GM13977 (cell line): ENCODE measurements at regions not wholly inside any gene's neighbourhood (a gene's known extent, or its start where the extent isn't known, plus 50 kb on each side); places are given as distances from the start of the nearest gene placed in this dataset.

Source experiments
- DNase-seq: peaks from one replicate; pipeline ENCODE4 v3.0.0; 2012; ENCODE audit warnings: low spot score
- in situ Hi-C: fragments of 300-500 bp; cut with MboI; formaldehyde crosslinking; loops from one replicate; pipeline ENCODE4 v1.12.0; 2022; ENCODE audit warnings: low sequenced_read_pairs, low pct_unique_long_range_greater_than_20kb, mixed read lengths, inconsistent platforms; ENCODE audit not compliant: unreplicated experiment
- TF ChIP-seq, protein P1 (sequence below): IDR thresholded peaks from 2 replicates; pipeline ENCODE4 v1.5.1; 2012; ENCODE audit warnings: mild to moderate bottlenecking, control low read depth; ENCODE audit not compliant: insufficient read depth; ENCODE audit errors: extremely low read depth, missing control alignments

DNA sequence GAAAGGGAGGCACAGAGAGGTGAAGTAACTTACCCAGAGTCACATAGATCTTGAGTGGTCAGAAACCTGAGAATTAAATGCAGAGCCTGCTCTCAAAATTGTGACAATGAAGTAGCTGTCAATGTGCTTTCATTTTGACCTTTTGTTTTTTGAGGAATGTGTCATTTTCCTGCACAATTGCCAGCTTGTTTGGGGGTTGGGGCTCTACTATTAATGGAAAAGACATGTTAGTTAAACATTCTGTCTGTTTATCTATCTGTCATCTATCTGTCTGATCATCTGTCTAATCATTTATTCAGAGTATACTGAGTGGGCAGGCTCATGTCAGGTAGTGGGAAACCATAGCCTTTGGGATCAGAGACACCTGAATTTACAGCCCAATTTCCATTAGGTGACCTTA is 428.4 kb downstream of the TSN start:
- in situ Hi-C loops, result no loop called here

DNA sequence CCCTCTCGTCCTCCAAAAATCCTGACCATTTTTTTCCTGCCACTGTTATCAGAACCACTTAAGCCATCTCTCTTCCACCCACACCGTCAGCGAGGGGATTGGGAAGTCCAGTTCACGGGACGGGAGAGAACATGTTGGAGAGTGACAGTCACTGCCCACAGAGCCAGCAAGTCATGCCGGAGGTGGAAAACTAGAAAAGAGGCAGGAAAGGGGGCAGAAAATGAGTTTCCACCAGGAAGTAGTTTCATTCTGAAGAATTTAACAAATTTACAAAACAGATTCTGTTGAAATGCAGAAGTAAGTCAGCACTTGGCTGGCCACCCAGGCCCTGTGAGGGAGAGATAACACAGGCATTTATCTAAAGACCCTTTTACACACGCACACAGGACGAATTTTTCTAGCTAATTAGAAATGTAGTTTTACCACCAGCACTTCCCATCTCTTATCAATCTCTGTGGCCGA is 431.3 kb downstream of the TSN start:
- no peak for DNase-seq
- TF ChIP-seq, protein P1, sequence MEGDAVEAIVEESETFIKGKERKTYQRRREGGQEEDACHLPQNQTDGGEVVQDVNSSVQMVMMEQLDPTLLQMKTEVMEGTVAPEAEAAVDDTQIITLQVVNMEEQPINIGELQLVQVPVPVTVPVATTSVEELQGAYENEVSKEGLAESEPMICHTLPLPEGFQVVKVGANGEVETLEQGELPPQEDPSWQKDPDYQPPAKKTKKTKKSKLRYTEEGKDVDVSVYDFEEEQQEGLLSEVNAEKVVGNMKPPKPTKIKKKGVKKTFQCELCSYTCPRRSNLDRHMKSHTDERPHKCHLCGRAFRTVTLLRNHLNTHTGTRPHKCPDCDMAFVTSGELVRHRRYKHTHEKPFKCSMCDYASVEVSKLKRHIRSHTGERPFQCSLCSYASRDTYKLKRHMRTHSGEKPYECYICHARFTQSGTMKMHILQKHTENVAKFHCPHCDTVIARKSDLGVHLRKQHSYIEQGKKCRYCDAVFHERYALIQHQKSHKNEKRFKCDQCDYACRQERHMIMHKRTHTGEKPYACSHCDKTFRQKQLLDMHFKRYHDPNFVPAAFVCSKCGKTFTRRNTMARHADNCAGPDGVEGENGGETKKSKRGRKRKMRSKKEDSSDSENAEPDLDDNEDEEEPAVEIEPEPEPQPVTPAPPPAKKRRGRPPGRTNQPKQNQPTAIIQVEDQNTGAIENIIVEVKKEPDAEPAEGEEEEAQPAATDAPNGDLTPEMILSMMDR, result no peak
- in situ Hi-C loops, result no loop called here

More for the DNA sequence above, 428.4 kb downstream of the TSN start:
- DNase-seq, result no peak
- TF ChIP-seq, protein P1, result no peak

DNA sequence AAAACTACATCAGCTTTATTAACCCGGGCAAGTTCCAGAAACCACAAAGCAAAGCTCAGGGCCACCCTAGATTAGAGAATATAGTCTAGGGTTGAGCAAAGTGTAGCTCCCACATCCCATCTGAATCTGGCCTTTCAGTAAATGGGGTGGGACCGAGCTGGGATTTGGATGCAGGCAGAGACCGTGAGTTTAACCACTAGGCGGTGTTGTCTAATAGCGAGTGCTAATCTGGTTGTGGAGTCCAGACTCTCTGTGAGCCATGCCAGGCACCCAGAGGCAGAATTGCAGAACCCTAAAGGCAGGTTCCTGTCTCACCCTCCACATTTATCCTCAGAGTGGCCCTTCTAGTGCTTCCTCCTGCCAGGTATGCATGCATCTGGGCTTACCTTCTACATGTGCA is 435.9 kb downstream of the TSN start:
- TF ChIP-seq, protein P1, result peak; percentile 61
- in situ Hi-C loops, result no loop called here
- DNase-seq, result peak; percentile 41

DNA sequence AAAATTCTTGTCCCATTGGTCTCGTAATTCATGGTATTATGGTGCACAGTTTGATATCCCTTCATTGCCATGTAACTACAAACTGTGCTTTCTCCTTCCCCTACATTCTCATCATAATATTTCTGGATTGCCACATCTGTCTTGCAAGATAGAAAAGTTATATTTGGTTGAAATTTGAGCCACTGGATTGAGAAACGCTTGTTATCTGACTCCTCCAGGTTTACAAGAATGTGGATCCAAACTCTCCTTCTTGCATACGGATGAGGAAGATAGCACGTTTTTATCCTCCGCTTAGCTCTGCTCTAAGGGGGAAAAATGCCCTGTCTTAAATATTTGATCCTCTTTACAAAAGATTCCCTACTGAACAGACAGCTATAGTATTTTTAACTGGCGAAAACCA is 438.2 kb downstream of the TSN start:
- TF ChIP-seq, protein P1, result no peak
- in situ Hi-C loops, result no loop called here
- DNase-seq, result no peak

DNA sequence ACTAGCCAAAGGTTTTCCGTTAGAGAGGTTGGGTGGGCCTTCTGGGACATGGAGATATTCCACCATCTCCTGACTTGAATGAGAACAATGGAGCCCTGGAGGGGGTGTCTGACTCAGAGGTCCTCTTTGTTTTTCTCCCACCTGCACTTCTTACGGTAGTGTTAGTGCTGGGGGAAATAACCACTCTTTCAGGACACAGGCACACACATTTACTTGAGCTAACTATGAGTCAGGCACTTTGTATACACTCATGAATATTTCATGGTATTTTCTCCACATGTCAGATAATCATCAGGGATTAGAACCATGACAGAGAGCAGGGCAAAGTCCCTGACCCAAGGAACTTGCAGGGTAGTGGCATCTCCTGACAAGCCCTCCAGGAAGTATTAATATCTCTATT is 439.1 kb downstream of the TSN start:
- in situ Hi-C loops, result no loop called here
- TF ChIP-seq, protein P1, result no peak
- no peak for DNase-seq

DNA sequence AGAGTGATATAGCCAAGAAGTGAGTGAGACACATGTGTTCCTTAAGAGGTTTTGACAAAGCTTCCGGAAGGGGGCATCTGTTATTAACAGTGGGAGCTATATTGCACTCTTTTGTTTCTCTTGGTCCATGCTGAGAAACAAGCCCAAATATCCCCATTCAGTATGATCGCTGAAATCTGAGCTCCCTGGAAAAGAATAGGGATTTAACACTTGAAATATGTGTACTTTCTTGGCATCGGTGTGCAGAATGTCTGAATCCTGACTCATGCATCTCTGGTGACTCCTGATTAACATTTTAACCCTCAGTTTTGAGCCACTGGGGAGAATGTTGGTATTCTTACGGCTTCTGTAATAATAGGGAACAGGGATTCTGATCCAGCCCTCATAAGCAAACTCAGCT is 448.1 kb downstream of the TSN start:
- no peak for DNase-seq
- in situ Hi-C loops, result no loop called here
- TF ChIP-seq, protein P1, result no peak

DNA sequence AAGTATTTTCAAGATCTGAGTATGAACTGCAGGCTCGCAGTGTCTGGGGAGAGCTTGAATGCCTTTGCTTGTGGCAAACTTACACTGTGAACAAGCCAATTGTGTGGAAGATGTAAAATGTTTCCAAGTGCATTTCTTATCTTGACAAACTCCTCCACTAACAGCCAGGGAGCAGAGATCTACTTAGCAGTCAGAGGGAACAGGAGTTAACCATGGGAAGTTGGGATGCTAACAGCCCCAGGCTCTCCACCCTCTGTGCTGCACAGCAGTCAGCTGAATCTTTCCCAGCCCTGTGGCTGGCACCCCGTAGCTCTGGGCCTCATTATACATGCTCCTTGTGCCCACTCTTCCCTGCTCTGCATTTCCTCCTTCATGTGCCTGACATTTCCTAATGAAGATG is 450.2 kb downstream of the TSN start:
- in situ Hi-C loops, result no loop called here
- no peak for DNase-seq
- TF ChIP-seq, protein P1, result no peak
